ENCODE measurements at regions not wholly inside any gene's neighbourhood (a gene's known extent, or its start where the extent isn't known, plus 50 kb on each side); places are given as distances from the start of the nearest gene placed in this dataset.
"Not testable (repeated sequence)": the region's sequence is repeated elsewhere in the genome, so short reads cannot be mapped to it uniquely, and the experiment has no call there.

- no peak for DNase-seq (ENCODE audit: low read depth)
Measured at GRCh38 chrY:7877458-7877857, 965.9 kb upstream of the AMELY start.

- DNase-seq (ENCODE audit: low read depth) = peak; percentile 33
Measured at GRCh38 chrY:7874080-7874479, 962.5 kb upstream of the AMELY start.

GRCh38 chrY:7871304-7871932 lies 959.9 kb upstream of the AMELY start:
- DNase-seq (ENCODE audit: low read depth) = no peak

- no peak for DNase-seq (ENCODE audit: low read depth)
Measured at GRCh38 chrY:7866976-7867375, 955.4 kb upstream of the AMELY start.

- DNase-seq (ENCODE audit: low read depth) = no peak
Measured at GRCh38 chrY:7860781-7861614, 949.4 kb upstream of the AMELY start.

GRCh38 chrY:7850191-7850590 lies 938.6 kb upstream of the AMELY start:
- no peak for DNase-seq (ENCODE audit: low read depth)

- DNase-seq (ENCODE audit: low read depth) = no peak
Measured at GRCh38 chrY:7845776-7846175, 934.2 kb upstream of the AMELY start.

- DNase-seq (ENCODE audit: low read depth) = no peak
Measured at GRCh38 chrY:7837046-7837445, 925.5 kb upstream of the AMELY start.

GRCh38 chrY:7836366-7836765 lies 924.8 kb upstream of the AMELY start:
- DNase-seq (ENCODE audit: low read depth) = peak; percentile 37

GRCh38 chrY:7835416-7835815 lies 923.9 kb upstream of the AMELY start:
- DNase-seq (ENCODE audit: low read depth) = no peak

GRCh38 chrY:7834284-7834683 lies 922.7 kb upstream of the AMELY start:
- peak; percentile 38 for DNase-seq (ENCODE audit: low read depth)

- not testable (repeated sequence) for DNase-seq (ENCODE audit: low read depth)
Measured at GRCh38 chrY:7830881-7831280, 919.3 kb upstream of the AMELY start.

GRCh38 chrY:7826533-7826932 lies 915.0 kb upstream of the AMELY start:
- DNase-seq (ENCODE audit: low read depth) = no peak

- DNase-seq (ENCODE audit: low read depth) = no peak
Measured at GRCh38 chrY:7825874-7826273, 914.3 kb upstream of the AMELY start.

- DNase-seq (ENCODE audit: low read depth) = peak; percentile 60
Measured at GRCh38 chrY:7821295-7822035, 909.9 kb upstream of the AMELY start.

- DNase-seq (ENCODE audit: low read depth) = peak; percentile 60
Measured at GRCh38 chrY:7818924-7819323, 907.4 kb upstream of the AMELY start.

GRCh38 chrY:7816567-7816966 lies 905.0 kb upstream of the AMELY start:
- no peak for DNase-seq (ENCODE audit: low read depth)

GRCh38 chrY:7815921-7816320 lies 904.4 kb upstream of the AMELY start:
- DNase-seq (ENCODE audit: low read depth) = no peak

- DNase-seq (ENCODE audit: low read depth) = no peak
Measured at GRCh38 chrY:7815285-7815684, 903.7 kb upstream of the AMELY start.

GRCh38 chrY:7814361-7814760 lies 902.8 kb upstream of the AMELY start:
- no peak for DNase-seq (ENCODE audit: low read depth)

- DNase-seq (ENCODE audit: low read depth) = peak; percentile 11
Measured at GRCh38 chrY:7810359-7810758, 898.8 kb upstream of the AMELY start.

GRCh38 chrY:7807516-7807870 lies 895.9 kb upstream of the AMELY start:
- DNase-seq (ENCODE audit: low read depth) = no peak
